Left lung (tissue), 4 donors: ENCODE measurements at regions not wholly inside any gene's neighbourhood (a gene's known extent, or its start where the extent isn't known, plus 50 kb on each side); places are given as distances from the start of the nearest gene placed in this dataset.
"Not testable (repeated sequence)": the region's sequence is repeated elsewhere in the genome, so short reads cannot be mapped to it uniquely, and the experiment has no call there.

ENCODE experiments used
- ATAC-seq: fragments of 200-7000 bp; cut with Tn5 transposase; one replicate; pipeline ENCODE4 v1.9.1; 2020; ENCODE audit warnings: moderate library complexity
- DNase-seq, 4 donors: peaks; one replicate each; pipeline ENCODE4 v3.0.0-alpha.2; 2013 to 2020
- H3K27ac ChIP-seq, 2 donors: fragments of 200-600 bp; sonication (generic) in 1 of 2; one replicate each; pipeline versions ENCODE4 v1.5.0 to v1.8.0; 2020 to 2021
- H3K27me3 ChIP-seq, 2 donors: fragments of 200-600 bp; sonication (generic) in 1 of 2; one replicate each; pipeline versions ENCODE4 v1.5.0 to v1.8.0; 2020 to 2021
- H3K36me3 ChIP-seq, 2 donors: fragments of 200-600 bp; sonication (generic) in 1 of 2; one replicate each; pipeline versions ENCODE4 v1.5.0 to v1.8.0; 2020 to 2021
- H3K4me1 ChIP-seq, 2 donors: fragments of 200-600 bp; one replicate each; pipeline ENCODE4 v1.8.0; 2021
- H3K4me3 ChIP-seq, 2 donors: fragments of 200-600 bp; sonication (generic) in 1 of 2; one replicate each; pipeline versions ENCODE4 v1.5.0 to v1.8.0; 2020 to 2021; ENCODE audit warnings: mild to moderate bottlenecking in 1 of 2
- H3K9me3 ChIP-seq, 2 donors: fragments of 200-600 bp; sonication (generic) in 1 of 2; one replicate each; pipeline versions ENCODE4 v1.5.0 to v1.8.0; 2020 to 2021
- intact Hi-C, 2 donors: fragments of 100-400 bp; cut with DNase I; formaldehyde crosslinking; loops; one replicate each; pipeline versions ENCODE4 v1.11.2 to v1.14.2; 2022
- TF ChIP-seq, protein P1 (sequence below), 2 donors: fragments of 200-600 bp; sonication (generic) in 1 of 2; IDR thresholded peaks; one replicate each; pipeline versions ENCODE4 v1.5.0 to v1.8.0; 2021; ENCODE audit warnings: antibody characterized with exemption in 2 of 2
- donor health status: DM: no; HTN: yes; CAD: no.
- donor health status: DM: no; HTN: no; CAD: no.

DNA sequence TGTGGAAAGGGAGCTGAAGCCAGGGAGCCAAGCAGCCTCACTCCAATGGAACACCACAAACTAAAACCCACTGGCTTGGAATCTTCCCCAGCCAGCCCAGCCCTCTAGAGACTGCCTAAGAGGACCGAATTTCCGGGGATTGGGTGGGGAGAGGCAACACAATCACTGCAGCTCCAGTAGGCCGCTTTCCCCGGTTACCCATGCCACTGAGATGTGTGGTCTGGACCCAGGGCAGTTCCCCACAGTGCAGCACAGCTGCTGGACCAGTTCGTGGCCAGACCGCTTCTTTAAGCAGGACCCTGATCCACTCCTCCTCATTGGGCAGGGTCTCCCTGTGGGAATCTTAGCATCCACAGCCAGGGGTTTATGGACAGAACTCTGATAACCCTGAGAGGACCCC lies 91.9 kb upstream of the PAGE3 start:
- Histone ChIP-seq H3K36me3 (no peaks in the 10 kb centered on the region), H3K4me1 (no peaks in the 10 kb centered on the region), H3K4me3 (no peak overlapping the region), H3K9me3 (no peaks in the 10 kb centered on the region), H3K27me3 (no peaks in the 10 kb centered on the region), H3K27ac (no peak overlapping the region)
- TF ChIP-seq, protein P1, sequence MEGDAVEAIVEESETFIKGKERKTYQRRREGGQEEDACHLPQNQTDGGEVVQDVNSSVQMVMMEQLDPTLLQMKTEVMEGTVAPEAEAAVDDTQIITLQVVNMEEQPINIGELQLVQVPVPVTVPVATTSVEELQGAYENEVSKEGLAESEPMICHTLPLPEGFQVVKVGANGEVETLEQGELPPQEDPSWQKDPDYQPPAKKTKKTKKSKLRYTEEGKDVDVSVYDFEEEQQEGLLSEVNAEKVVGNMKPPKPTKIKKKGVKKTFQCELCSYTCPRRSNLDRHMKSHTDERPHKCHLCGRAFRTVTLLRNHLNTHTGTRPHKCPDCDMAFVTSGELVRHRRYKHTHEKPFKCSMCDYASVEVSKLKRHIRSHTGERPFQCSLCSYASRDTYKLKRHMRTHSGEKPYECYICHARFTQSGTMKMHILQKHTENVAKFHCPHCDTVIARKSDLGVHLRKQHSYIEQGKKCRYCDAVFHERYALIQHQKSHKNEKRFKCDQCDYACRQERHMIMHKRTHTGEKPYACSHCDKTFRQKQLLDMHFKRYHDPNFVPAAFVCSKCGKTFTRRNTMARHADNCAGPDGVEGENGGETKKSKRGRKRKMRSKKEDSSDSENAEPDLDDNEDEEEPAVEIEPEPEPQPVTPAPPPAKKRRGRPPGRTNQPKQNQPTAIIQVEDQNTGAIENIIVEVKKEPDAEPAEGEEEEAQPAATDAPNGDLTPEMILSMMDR (IDR thresholded peaks at IDR 0.05), result no peak
- no peak for DNase-seq
- intact Hi-C loops, result no loop called here
- no peak for ATAC-seq

DNA sequence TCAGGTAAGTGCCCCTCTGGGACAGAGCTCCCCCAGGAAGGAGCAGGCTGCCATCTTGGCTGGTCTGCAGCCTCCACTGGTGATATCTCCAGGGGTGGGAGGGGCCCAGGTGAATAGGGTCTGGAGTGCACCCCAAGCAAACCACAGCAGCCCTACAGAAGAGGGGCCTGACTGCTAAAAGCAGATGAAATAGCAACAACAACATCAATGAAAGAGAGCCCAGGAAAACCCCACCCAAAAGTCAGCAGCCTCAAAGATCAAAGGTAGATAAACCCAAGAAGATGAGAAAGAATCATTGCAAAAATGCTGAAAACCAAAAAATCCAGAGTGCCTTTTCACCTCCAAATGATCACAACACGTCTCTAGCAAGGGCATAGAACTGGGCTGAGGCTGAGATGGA lies 92.5 kb upstream of the PAGE3 start:
- DNase-seq (no peak), ATAC-seq (no peak)
- Histone ChIP-seq H3K27ac (no peak overlapping the region), H3K4me3 (no peak overlapping the region), H3K36me3 (no peaks in the 10 kb centered on the region), H3K4me1 (no peaks in the 10 kb centered on the region), H3K27me3 (no peaks in the 10 kb centered on the region), H3K9me3 (no peaks in the 10 kb centered on the region)
- intact Hi-C loops, result no loop called here
- TF ChIP-seq, protein P1 (IDR thresholded peaks at IDR 0.05), result no peak

DNA sequence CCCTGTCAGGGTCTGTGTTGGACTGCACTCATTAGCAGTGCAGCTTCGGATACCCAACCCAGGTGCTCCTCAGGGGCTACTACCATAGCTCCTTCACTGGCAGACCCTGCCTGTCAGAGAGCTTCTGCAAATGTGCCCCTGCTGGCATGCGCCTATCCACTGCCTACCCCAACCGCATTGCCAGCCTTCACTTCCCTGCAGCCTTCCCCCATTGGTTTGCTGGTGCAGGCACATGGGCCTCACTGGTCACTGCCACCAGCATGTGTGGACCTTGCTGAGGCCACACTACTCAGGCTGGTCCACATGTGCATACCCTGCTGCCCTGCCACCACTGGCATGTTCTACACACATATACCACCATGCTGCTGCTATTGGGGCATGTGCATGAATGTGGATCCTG lies 72.5 kb upstream of the MAGEH1 start:
- Histone ChIP-seq H3K27ac (no peak overlapping the region), H3K36me3 (no peaks in the 10 kb centered on the region), H3K9me3 (no peaks in the 10 kb centered on the region), H3K4me1 (no peaks in the 10 kb centered on the region), H3K27me3 (peaks cover 0 to 2% of the 10 kb centered on the region in 2 donors), H3K4me3 (no peak overlapping the region)
- TF ChIP-seq, protein P1 (IDR thresholded peaks at IDR 0.05), result no peak
- DNase-seq, result no peak
- intact Hi-C loops, result no loop called here
- no peak for ATAC-seq

DNA sequence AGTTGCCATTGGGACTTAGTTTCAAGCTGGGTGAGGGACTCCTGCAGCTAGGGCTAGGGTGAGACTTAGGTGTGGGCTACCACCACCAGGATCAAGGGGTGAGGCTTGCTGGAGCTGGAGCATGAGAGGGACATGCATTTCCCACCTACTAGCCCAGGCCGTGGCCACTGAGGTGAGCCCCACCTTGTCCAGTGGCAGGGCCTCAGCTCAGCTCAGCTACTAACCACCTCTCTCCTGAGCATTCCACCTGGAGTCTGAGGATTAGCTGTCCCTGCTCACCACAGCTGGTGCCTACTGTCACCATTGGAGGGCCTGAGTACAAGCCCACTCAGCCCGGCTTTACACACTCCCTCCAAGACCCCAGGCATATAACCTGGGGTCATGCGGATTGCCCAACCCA lies 62.6 kb upstream of the MAGEH1 start:
- DNase-seq (no peak), ATAC-seq (no peak)
- Histone ChIP-seq H3K27ac (no peak overlapping the region), H3K9me3 (no peaks in the 10 kb centered on the region), H3K27me3 (peaks cover 0 to 4% of the 10 kb centered on the region in 2 donors), H3K36me3 (no peaks in the 10 kb centered on the region), H3K4me3 (no peak overlapping the region), H3K4me1 (no peaks in the 10 kb centered on the region)
- intact Hi-C loops, result no loop called here
- TF ChIP-seq, protein P1 (IDR thresholded peaks at IDR 0.05), result no peak

DNA sequence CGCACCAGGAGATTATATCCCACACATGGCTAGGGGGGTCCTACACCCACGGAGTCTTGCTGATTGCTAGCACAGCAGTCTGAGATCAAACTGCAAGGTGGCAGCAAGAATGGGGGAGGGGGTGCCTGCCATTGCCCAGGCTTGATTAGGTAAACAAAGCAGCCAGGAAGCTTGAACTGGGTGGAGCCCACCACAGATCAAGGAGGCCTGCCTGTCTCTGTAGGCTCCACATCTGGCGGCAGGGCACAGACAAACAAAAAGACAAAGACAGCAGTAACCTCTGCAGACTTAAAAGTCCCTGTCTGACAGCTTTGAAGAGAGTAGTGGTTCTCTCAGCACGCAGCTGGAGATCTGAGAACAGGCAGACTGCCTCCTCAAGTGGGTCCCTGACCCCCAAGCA lies 55.1 kb upstream of the MAGEH1 start:
- H3K27ac ChIP-seq, H3K9me3 ChIP-seq, H3K27me3 ChIP-seq, intact Hi-C loops, H3K4me3 ChIP-seq, ATAC-seq, H3K36me3 ChIP-seq, DNase-seq, H3K4me1 ChIP-seq: not testable (repeated sequence)
